Skin of body (tissue), 1 donor: ENCODE measurements at regions not wholly inside any gene's neighbourhood (a gene's known extent, or its start where the extent isn't known, plus 50 kb on each side); places are given as distances from the start of the nearest gene placed in this dataset.

ENCODE experiments used
- DNase-seq: peaks from one replicate; lab custom pipeline; 2025; lab: John Stamatoyannopoulos, UW

GRCh38 chr1:229884765-229885164 is 182.3 kb upstream of the GALNT2 start:
- no peak for DNase-seq

- DNase-seq: no peak
These were observed 181.2 kb upstream of the GALNT2 start for GRCh38 chr1:229885568-229886495.

- DNase-seq: no peak
These were observed 180.4 kb upstream of the GALNT2 start for GRCh38 chr1:229886636-229887035.

- DNase-seq: no peak
These were observed 179.8 kb upstream of the GALNT2 start for GRCh38 chr1:229887043-229887822.

GRCh38 chr1:229888157-229888556 is 178.9 kb upstream of the GALNT2 start:
- DNase-seq: no peak

GRCh38 chr1:229888561-229889001 is 178.5 kb upstream of the GALNT2 start:
- DNase-seq: no peak

- no peak for DNase-seq
These were observed 178.0 kb upstream of the GALNT2 start for GRCh38 chr1:229889031-229889517.

- DNase-seq: no peak
These were observed 175.8 kb upstream of the GALNT2 start for GRCh38 chr1:229891227-229891626.

GRCh38 chr1:229892515-229893117 is 174.4 kb upstream of the GALNT2 start:
- DNase-seq: no peak

- DNase-seq: no peak
These were observed 173.1 kb upstream of the GALNT2 start for GRCh38 chr1:229893762-229894444.

GRCh38 chr1:229894532-229894931 is 172.5 kb upstream of the GALNT2 start:
- DNase-seq: no peak

GRCh38 chr1:229895605-229896004 is 171.4 kb upstream of the GALNT2 start:
- DNase-seq: no peak

- no peak for DNase-seq
These were observed 170.7 kb upstream of the GALNT2 start for GRCh38 chr1:229896306-229896705.

GRCh38 chr1:229896861-229897260 is 170.2 kb upstream of the GALNT2 start:
- DNase-seq: no peak

GRCh38 chr1:229897501-229897900 is 169.5 kb upstream of the GALNT2 start:
- DNase-seq: no peak

- no peak for DNase-seq
These were observed 166.8 kb upstream of the GALNT2 start for GRCh38 chr1:229900220-229900619.

- DNase-seq: no peak
These were observed 161.9 kb upstream of the GALNT2 start for GRCh38 chr1:229905031-229905545.

- no peak for DNase-seq
These were observed 161.4 kb upstream of the GALNT2 start for GRCh38 chr1:229905652-229906051.

- no peak for DNase-seq
These were observed 159.0 kb upstream of the GALNT2 start for GRCh38 chr1:229907884-229908638.

GRCh38 chr1:229908689-229909088 is 158.3 kb upstream of the GALNT2 start:
- no peak for DNase-seq
